HG03108 (cell line): ENCODE measurements at regions not wholly inside any gene's neighbourhood (a gene's known extent, or its start where the extent isn't known, plus 50 kb on each side); places are given as distances from the start of the nearest gene placed in this dataset.

Experiments used
- ATAC-seq: cut with Tn5 transposase; IDR thresholded peaks from one replicate; pipeline ENCODE4 v1.9.1; 2021; ENCODE audit warnings: moderate library complexity; ENCODE audit not compliant: unreplicated experiment

DNA sequence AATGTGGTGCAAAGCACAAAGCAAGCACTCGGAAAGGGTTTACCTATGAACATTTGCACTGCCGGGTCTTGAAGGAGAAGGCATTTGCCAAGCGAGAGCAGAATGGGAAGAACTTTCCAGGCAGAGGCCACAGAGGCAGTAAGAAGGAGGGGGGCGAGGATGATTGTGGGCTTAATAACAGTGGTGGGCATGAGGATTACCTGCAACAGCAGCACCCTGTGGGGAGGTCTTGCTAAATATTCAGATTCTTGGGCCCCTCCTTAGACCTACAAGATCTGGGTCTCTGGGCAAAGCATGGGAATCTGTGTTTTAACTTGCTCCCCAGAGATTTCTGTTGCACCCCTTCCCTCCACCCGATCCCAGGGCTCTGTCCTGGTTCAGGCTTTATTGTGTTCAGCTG, 75.1 kb upstream of the ZBED5 start:
- ATAC-seq, result no peak

DNA sequence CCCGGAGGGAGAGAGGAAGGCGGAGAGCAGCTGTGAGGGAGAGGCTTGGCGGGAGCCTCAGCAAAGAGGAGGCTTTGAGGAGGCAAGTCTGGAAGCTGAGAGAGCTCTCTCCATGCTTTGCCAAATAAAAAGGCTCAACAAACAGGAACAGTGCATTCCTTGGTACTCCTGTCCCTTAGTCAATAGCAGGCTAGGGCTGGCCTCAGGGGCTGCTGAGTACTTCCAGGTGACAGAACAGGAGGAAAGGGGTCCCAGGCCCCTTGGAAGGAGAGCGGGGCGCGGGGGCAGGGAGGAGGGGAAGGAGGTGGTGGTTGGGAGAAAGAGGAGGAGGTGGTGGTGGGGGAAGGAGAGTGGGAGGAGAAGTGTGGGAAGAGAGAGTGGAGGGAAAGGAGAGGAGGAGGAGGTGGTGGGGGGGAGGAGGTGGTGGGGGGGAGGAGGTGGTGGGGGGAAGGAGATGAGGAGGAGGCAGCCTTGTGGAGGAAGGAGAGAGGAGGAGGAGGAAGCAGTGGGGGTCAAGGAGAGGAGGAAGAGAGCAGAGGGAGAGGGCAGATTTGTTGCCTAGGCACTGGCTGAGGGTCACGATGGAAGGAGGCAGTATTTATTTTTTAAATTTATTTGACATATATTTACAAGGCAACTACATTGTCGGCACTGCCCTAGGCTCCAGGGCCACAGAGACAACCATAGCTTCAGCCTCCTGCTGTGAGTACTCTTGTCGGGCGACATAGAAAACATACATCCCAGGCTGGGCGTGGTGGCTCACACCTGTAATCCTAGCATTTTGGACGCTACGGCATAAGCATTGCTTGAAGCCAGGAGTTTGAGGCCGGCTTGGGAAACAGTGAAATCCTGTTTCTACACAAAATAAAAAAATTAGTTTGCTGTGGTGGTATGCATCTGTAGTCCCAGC, 74.2 kb upstream of the ZBED5 start:
- no peak for ATAC-seq

DNA sequence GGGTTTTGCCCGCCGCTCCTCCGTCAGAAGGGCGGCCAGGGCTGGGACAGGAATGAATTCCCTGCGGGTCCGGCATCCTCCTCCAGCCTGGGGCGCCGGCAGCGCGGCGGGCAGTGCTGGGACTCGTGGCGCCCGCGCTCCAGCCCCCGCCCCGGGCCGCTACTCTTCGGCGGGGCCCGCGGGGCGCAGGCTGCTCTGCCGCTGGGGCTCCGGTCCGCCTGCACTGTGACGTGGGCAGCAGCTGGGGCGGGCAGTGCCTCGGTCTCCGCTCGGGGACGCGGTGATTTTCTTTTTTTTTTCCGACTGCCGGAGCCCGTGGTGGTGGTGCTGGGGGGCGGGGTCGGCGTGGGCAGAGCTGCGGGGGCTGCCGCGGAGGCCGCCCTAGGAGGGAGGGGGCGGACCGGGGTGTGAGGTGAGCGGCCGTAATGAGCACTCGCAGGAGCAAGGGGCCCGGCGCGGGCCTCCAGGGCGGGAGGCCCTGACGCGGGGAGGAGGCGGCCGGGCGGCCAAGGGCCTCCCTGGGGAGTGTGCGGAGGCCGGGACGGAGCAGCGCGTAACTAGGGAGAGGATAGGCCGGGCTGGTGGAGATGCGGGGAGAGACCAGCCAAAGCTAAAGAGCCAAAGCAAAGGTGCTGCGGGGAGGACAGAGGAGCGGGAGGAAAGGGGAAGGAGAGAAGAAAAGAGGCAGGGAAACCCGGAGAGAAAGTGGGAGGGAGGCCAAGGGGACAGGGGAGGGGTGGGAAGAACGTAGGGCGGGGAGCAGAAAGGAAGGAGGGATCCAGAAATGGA, 73.3 kb upstream of the ZBED5 start:
- no peak for ATAC-seq

DNA sequence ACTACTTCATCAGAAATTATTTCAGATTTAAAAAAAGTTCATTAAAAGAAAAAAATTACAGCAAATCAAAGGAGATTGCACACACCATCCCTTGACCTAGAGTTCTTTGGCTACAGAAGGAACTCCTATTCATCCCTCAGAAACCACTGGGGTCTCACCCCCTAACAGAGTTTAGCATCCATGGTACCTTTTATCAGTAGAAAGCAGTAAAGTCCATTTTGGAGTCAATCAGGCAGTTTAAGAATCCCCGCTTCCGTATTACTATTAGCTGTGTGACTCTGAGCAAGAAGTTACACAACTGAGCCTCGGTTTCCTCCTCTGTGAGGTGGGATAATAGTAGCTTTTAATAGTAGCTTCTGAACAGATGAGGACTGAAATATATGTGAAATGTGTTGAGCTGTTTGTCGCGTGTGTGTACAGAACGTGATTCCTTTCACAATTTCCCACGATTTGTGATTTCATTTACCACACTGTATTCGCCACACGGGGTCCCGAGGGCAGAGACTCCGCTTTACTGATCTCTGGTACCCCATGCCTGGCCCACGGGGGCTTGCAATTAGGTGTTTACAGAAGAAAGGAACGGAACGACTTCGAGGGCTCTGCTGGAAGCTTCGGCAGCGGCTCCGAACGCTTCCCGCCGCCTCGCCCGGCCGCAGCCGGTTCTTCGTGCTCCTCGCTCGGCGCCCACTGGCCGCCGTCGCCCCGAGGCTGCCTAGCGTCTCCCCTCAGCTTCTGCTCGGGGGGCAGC, 72.5 kb upstream of the ZBED5 start:
- ATAC-seq, result no peak

DNA sequence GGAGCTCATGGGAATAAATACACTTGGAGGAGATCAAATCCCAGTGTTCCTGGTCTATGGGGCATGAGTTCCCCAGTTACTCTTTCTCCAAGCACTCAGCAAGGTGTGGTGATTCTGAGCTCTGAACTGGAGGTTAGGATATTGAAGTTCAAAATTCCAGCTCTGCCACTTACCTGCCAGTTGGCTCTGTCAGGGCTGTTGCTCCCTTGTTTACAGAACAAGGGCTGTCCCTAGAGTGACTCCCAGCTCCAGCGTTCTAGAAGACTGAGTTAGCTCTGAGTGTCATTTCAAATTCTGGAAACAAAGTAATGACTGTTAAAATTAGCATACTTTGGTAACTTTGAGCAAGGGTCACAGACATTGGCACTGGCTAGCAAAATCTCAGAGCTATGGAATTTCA, 69.7 kb upstream of the ZBED5 start:
- ATAC-seq, result no peak

DNA sequence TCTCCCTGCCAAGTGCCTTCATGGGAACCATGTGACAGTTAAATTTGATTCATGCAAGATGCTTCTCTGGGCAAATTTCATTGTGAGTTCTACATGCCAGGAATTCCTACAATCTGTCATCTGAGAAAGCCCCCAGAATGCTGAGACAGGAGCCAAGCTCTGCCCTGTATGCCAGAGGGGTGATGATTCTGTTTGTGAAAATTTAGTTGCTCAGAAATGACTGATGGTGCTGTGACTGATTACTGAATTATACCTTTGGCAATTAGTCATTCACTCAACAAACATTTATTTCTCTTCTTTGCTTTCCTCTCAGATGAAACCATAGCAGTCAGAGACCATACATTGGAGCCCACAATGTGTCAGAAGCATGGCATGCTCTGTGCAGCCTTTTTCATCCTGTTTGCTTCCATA, 69.0 kb upstream of the ZBED5 start:
- ATAC-seq, result no peak

DNA sequence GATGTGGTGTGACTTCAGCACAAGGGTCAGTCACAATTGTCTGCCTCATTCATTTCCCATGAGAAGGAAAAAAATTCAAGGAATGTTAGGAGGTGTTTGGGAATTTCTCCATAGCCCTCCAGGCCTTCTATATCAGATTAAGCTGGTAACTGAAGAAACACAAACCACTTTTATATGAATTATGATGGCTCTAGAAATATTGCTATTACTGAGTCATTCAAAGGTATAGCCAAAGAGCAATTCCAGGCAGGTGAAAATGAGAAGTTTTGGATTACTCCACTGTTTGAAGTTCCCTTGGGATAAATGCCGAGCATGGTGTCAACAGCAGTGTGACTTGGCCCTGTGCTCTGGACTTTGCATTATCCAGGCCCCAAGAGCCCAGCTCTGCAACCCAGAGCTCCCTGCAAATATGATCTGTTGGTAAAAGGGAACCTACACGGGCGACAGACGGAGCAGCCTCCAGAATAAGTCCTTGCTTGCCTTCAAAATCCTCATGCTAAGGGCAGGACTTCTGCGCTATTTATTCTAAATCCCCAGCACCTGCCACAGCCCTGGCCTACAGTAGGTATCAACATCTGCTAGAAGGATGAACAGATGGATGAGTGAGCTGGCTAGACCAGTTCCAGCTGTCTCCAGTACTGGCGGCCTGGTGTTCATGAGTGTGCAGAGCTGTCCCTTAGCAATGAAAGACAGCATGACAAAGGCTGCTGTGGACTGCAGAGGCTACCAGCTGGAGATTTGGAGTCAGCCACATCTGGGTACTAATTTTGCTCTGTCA, 67.5 kb upstream of the ZBED5 start:
- ATAC-seq, result no peak

DNA sequence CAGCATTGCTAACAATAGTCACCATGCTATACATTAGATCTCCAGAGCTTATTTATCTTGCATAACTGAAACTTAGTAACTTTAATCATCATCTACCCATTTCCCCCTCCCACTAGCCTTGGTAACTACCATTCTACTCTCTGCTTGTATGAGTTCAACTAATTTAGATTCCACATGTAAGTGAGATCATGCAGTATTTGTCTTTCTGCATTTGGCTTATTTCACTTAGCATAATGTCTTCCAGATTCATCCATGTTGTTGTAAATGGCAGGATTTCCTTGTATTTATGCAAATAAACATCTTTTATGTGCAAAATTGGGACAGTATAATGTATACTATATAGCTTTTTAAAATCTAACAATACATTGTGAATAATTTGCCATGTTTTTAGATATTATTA, 66.0 kb upstream of the ZBED5 start:
- no peak for ATAC-seq

DNA sequence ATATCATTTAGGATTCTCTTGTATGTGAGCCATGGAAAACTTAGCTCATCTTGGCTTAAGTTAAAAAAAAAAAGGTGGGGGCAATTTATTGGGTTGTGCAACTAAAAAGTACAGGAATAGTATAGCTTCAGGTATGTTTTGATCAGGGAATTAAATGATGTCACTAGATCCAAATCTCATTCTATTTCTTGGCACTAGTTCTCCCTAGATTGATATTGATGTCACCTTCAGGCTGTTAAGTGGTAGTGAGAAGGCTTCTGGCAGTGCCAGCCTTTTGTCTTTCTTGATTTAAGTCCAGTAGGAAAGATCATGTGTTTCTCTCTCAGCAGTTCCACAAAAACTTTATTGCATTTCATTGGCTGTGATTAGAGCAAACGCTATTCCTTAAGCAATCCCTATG, 65.0 kb upstream of the ZBED5 start:
- ATAC-seq, result no peak

DNA sequence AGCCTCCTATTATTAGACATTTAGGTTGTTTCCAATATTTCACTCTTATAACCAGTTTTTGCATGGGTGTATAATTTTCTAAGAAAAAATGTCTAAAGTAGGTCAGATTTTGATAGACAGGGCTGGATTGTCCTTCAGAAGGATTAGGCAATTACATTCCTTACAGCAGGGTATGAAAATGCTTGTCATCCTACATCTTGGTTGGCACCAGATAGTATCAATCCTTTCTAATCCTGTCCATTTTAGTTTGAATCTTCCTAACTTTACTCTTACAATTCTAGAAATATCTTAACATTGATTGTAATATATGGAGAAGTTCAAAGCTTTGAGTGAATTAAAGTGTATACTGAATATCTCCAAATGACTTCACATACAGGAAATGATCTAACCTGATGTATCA, 63.0 kb upstream of the ZBED5 start:
- ATAC-seq, result no peak

DNA sequence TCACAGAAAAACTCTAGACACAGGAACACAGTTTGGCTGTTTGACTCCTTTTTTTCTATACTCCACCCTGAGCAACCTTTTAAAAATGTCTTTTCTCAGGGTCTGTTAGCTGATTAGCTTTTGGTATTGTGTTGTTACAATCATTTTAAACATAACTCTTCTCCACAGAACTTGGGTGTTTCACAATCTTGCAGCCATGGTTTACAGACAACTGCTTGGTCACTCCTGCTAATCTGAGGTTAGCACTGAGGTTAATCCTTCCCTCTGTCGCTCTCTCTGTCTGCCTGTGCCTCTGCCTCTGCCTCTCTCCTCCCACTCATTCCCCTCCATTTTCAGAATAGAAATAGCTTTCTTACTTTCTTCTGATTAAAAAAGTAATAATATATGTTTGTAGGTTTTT, 62.4 kb upstream of the ZBED5 start:
- ATAC-seq, result no peak

DNA sequence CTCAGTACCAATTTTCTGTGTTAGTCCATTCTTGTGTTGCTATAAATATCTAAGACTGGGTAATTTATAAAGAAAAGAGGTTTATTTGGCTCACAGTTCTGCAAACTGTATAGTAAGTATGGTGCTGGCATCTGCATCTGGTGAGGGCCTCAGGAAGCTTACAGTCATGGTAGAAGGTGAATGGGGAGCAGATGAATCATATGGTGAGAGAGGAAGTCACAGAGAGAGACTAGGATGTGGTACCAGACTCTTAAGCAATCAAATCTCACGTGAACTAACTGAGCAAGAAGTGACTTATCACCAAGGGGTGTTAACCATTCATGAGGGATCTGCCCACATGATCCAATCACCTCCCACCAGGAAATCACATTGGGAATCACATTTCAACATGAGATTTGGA, 60.8 kb upstream of the ZBED5 start:
- ATAC-seq, result no peak

DNA sequence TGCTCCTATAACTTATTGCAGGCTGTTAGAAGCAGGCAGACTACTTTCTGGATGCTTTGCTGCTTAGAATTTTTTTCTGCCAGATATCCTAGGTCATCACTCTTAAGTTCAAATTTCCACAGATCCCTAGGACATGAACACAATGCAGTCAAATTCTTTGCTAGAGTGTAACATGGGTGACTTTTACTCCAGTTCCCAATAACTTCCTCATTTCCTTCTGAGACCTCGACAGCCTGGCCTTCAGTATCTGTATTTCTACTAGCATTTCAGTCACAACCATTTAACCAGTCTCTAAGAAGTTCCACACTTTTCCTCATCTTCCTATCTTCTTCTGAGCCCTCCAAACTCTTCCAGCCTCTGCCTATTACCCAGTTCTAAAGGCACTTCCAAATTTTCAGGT, 60.4 kb upstream of the ZBED5 start:
- ATAC-seq, result no peak

DNA sequence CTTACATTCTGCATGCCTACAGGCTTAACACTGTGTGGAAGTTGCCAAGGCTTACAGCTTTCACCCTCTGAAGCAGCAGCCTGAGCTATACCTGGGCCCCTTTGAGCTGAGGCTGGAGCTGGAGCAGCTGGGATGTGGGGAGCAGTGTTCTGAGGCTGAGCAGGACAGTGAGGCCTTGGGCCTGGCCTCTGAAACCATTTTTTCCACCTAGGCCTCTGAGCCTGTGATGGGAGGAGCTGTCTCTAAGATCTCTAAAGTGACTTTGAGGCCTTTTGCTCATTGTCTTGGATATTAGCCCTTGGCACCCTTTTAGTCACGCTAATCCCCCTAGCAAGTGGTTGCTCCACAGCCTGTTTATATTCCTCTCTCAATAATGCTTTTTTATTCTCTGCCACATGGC, 59.9 kb upstream of the ZBED5 start:
- no peak for ATAC-seq

DNA sequence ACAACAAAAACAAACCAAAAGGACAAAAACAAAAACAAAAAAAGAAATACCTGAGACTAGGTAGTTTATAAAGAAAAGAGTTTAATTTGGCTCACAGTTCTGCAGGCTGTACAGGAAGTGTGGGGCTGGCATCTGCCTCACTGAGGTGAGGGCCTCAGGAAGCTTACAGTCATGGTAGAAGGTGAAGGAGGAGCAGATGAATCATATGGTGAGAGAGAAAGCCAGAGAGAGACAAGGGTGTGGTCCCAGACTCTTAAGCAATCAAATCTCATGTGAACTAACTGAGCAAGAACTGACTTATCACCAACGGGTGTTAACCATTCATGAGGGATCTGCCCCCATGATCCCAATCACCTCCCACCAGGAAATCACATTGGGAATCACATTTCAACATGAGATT, 58.8 kb upstream of the ZBED5 start:
- ATAC-seq, result no peak

DNA sequence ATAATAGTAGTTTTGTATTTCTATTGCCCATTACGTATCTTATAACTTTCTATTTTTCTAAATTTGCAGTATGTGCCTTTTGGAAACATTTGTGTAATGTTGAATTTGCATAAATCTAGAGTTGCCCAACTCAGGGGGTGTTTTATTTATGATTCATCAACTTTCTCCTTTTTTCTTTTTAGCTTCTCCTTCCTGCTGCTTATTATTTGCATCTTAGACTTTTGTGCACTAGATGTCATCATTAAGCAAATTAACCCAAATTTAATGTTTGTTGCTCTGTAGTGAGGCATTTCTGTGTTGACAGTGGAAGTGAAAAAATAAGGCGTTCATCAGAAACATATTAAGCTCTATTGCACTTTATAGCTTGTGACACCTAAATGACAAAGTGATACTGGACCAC, 56.2 kb upstream of the ZBED5 start:
- no peak for ATAC-seq

DNA sequence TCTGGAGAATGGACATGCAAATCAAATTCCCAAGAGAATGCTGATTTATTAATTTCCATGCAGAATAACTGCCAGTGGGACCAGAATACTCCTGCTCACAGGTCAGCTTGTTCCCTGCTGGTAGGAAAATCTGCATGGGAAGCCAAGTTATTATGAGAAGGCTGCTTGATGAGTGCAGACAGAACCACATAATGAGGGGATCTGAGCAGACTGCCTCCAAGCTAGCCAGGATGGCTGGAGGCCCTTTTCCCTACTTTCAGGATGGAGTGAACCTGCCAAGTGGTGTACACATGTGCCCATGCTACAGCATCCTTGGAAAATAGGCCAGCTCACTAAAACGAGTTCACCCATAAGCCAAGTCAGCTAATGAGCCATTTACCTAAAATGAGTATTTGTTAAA, 55.2 kb upstream of the ZBED5 start:
- ATAC-seq, result no peak

DNA sequence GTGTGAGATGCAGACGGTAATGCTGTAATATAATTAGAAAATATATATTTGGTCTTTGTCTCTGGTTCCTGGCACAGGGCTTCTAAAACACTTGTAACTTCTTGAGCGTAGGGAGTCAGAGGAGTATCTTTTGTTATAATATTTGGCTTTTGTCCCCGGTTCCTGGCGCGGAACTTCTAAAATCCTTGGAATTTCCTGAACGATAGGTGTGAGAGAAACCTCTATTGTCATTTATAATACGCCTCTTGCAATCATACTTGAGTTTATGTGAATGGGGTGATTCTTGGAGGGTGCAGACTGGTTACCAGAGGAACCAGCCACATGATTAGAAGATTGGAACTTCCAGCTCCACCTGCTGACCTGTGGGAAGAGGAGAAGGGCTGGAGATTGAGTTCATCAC, 54.1 kb upstream of the ZBED5 start:
- no peak for ATAC-seq

DNA sequence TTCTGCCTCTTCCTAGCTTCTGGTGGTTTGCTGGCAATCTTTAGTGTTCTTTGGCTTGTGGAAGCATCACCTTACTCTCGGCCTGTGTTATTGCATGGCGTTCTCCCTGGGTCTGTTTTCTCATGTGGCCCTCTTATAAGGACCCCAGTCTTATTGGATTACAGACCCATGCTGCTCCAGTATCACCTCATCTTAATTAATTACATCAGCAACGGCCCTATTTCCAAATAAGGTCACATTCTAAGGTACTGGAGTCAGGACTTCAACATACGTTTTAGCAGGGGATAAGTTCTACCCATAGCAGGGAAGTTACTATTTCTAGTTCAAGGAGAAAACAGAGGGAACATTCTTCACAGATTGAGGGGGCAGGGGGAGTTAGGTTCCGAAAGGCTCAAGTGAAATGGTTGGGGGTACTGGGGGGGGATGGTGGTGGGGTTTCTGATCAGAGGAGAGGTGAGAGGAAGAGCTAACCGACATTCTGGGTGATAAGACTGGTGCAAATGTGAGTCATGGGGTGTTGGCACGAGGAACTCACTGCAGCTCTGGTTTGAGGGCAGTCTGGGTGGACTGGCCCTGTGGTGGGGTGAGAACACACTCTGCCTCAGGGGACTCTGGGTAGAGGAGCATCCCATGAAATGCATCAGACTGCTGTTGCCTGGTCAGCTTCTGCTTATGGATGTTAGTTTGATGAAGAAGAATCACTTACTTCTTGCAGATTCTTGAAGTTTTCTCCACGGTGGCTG, 51.5 kb upstream of the ZBED5 start:
- no peak for ATAC-seq
